B cell (primary cell): ENCODE measurements at regions not wholly inside any gene's neighbourhood (a gene's known extent, or its start where the extent isn't known, plus 50 kb on each side); places are given as distances from the start of the nearest gene placed in this dataset.

Experiments
- ATAC-seq: fragments of 200-7000 bp; cut with Tn5 transposase; one replicate; pipeline ENCODE4 v1.10.0; 2021; ENCODE audit warnings: low read depth, mild to moderate bottlenecking, moderate number of reproducible peaks, moderate library complexity
- CTCF ChIA-PET: fragments of 350-600 bp; sonication (Branson Sonifier 250); formaldehyde crosslinking; loops from one replicate; lab custom pipeline; 2021; ENCODE audit warnings: antibody characterized with exemption, inconsistent platforms; lab: Charles Lee
- POLR2A ChIA-PET: fragments of 350-600 bp; sonication (Branson Sonifier 250); formaldehyde crosslinking; loops from one replicate; lab custom pipeline; 2021; ENCODE audit warnings: antibody characterized with exemption; lab: Charles Lee
- DNase-seq: peaks from one replicate; pipeline ENCODE4 v3.0.0; 2013
- H2AFZ ChIP-seq: 2 replicates; pipeline ENCODE4 v1.6.1; 2012; ENCODE audit warnings: mild to moderate bottlenecking, low read depth, low read length; ENCODE audit not compliant: insufficient read depth, poor library complexity, severe bottlenecking
- H3K27ac ChIP-seq, 2 donors: 1 replicate in 1 of 2; 2 replicates in 1 of 2; pipeline ENCODE4 v1.5.1; 2012 to 2013; ENCODE audit warnings: low read length in 2 of 2, mild to moderate bottlenecking in 2 of 2, moderate library complexity in 1 of 2
- H3K27me3 ChIP-seq, 4 experiments: fragments of 200-600 bp in 1 of 4; sonication (generic) in 1 of 4; replicated peaks in 1 of 4; 1 replicate in 2 of 4; 2 replicates in 2 of 4; pipeline versions ENCODE4 v1.6.1 to v1.7.0; 2013 to 2016; ENCODE audit warnings: low read length in 3 of 4, mild to moderate bottlenecking in 2 of 4, mixed read lengths in 1 of 4, moderate library complexity in 1 of 4; ENCODE audit not compliant: insufficient read depth in 4 of 4, control insufficient read depth in 3 of 4; ENCODE audit errors: control extremely low read depth in 1 of 4
- H3K36me3 ChIP-seq, 2 experiments: replicated peaks in 1 of 2; 1 replicate in 1 of 2; 2 replicates in 1 of 2; pipeline versions ENCODE4 v1.6.1 to v1.7.1; 2013; ENCODE audit warnings: low read length in 1 of 2; ENCODE audit not compliant: insufficient read depth in 2 of 2, control insufficient read depth in 1 of 2; ENCODE audit errors: control extremely low read depth in 1 of 2, extremely low read depth in 1 of 2
- H3K4me1 ChIP-seq, 2 donors: fragments of 200-600 bp in 1 of 2; sonication (generic) in 1 of 2; 1 replicate in 1 of 2; 2 replicates in 1 of 2; pipeline versions ENCODE4 v1.5.1 to v1.6.1; 2013 to 2017; ENCODE audit warnings: low read length in 2 of 2; ENCODE audit not compliant: control insufficient read depth in 2 of 2, insufficient read depth in 2 of 2
- H3K4me2 ChIP-seq: replicated peaks from 2 replicates; pipeline ENCODE3; 2012; ENCODE audit warnings: mild to moderate bottlenecking, low read depth, low read length; ENCODE audit not compliant: poor library complexity, severe bottlenecking
- H3K4me3 ChIP-seq, 5 experiments: fragments of 200-600 bp in 1 of 5; sonication (generic) in 1 of 5; 1 replicate in 3 of 5; 2 replicates in 2 of 5; pipeline versions ENCODE4 v1.5.1 to v1.7.0; 2011 to 2016; ENCODE audit warnings: low read length in 4 of 5, mild to moderate bottlenecking in 4 of 5, low read depth in 2 of 5, control low read depth in 1 of 5, moderate library complexity in 1 of 5; ENCODE audit not compliant: insufficient read depth in 1 of 5; ENCODE audit errors: control extremely low read depth in 1 of 5, extremely low read depth in 1 of 5
- H3K79me2 ChIP-seq: fragments of 200-600 bp; sonication (generic); one replicate; pipeline ENCODE4 v1.6.0; 2016; ENCODE audit warnings: low read length; ENCODE audit not compliant: control insufficient read depth, insufficient read depth
- H3K9ac ChIP-seq: fragments of 200-600 bp; sonication (generic); 2 replicates; pipeline ENCODE4 v1.6.1; 2017; ENCODE audit warnings: mild to moderate bottlenecking, low read length, moderate library complexity
- H3K9me3 ChIP-seq, 3 donors: one replicate each; pipeline versions ENCODE4 v1.6.1 to v1.7.1; 2013; ENCODE audit warnings: low read length in 2 of 3; ENCODE audit not compliant: control insufficient read depth in 2 of 3, insufficient read depth in 1 of 3; ENCODE audit errors: control extremely low read depth in 1 of 3
- H4K20me1 ChIP-seq: 2 replicates; pipeline ENCODE4 v1.6.0; 2012; ENCODE audit warnings: mild to moderate bottlenecking, low read length; ENCODE audit not compliant: insufficient read depth, control insufficient read depth, poor library complexity, severe bottlenecking
- H3K27ac Mint-ChIP-seq: one replicate; pipeline ENCODE4 v1.8.0; 2021; ENCODE audit warnings: mixed read lengths
- H3K27me3 Mint-ChIP-seq: one replicate; pipeline ENCODE4 v1.8.0; 2021; ENCODE audit warnings: mixed read lengths
- H3K4me1 Mint-ChIP-seq: one replicate; pipeline ENCODE4 v1.8.0; 2021; ENCODE audit warnings: mixed read lengths
- H3K4me3 Mint-ChIP-seq: one replicate; pipeline ENCODE4 v1.8.0; 2021; ENCODE audit warnings: mixed read lengths
- H3K9me3 Mint-ChIP-seq: one replicate; pipeline ENCODE4 v1.8.0; 2022; ENCODE audit warnings: mixed read lengths; ENCODE audit not compliant: insufficient read depth
- EZH2 ChIP-seq: IDR thresholded peaks from 2 replicates; pipeline ENCODE4 v1.6.1; 2012; ENCODE audit warnings: borderline replicate concordance, low read depth, mild to moderate bottlenecking, moderate library complexity, low read length; ENCODE audit not compliant: insufficient read depth, poor library complexity, severe bottlenecking
- WGBS: methylation state at CpG from one replicate; pipeline ENCODE4 v1.1.5; 2013; ENCODE audit warnings: missing lambda C conversion rate; ENCODE audit not compliant: insufficient coverage; 5-methylcytosine and 5-hydroxymethylcytosine counted together
- intact Hi-C: fragments of 100-400 bp; cut with micrococcal nuclease; formaldehyde crosslinking; loops from one replicate; pipeline ENCODE4 v1.10.0; 2022
- TF ChIP-seq, protein P1 (sequence below): fragments of 200-600 bp; IDR thresholded peaks from one replicate; pipeline ENCODE4 v1.8.0; 2022; ENCODE audit warnings: antibody characterized with exemption, mild to moderate bottlenecking

DNA sequence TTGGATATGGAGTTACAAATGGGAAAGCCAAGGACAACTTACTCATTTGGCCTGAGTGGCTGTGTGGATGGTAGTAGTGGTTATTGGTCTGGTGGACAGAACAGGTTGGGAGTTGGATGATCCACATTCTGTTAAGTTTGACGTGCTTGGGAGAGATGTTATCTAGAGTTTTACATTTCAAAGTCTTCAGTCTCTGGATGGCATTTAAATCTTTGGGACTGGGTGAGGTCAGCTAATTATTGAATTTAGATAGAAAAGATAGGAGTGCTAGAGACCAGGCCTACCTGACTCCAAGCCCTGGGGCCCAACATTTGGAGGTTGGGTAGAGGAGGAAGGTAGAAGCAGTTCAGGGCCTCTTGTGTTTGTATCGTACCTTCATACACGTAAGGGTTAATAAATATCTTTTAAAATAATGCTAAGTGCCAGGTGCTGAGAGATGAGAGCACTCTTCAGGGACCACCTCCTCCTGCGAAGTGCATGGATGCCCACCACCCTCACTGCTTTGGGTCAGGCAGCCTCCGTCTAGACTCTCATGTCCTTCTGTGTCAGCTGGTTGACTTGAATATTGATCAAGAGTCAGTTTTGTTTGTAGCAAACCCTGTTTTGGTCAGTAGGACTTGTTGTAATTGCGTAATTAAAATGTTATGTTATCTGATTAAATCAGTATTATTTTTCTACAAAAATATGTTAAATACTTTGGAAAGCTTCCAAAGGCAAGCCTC is 460.4 kb upstream of the RGS6 start:
- H3K9me3 Mint-ChIP-seq: peaks cover 5% of the 10 kb centered on the region
- ChIA-PET CTCF (interaction anchor here (1.3 kb wide), 1 partner anchor 1336 kb away, joined by 3 read pairs; no protein-coding TSS in a partner anchor), POLR2A (no interaction called here)
- Histone ChIP-seq H3K9me3 (no peaks in the 10 kb centered on the region), H3K9ac (no peak overlapping the region), H3K4me2 (no peak overlapping the region), H3K4me3 (no peak overlapping the region), H3K79me2 (peaks cover 69% of the 10 kb centered on the region), H2AFZ (no peak overlapping the region), H3K36me3 (no peaks in the 10 kb centered on the region), H4K20me1 (peaks cover 54% of the 10 kb centered on the region), H3K4me1 (no peaks in the 10 kb centered on the region), H3K27me3 (no peaks in the 10 kb centered on the region), H3K27ac (no peak overlapping the region)
- DNase-seq (no peak), ATAC-seq (no peak)
- H3K4me3 Mint-ChIP-seq: no peak overlapping the region
- TF ChIP-seq, protein P1, sequence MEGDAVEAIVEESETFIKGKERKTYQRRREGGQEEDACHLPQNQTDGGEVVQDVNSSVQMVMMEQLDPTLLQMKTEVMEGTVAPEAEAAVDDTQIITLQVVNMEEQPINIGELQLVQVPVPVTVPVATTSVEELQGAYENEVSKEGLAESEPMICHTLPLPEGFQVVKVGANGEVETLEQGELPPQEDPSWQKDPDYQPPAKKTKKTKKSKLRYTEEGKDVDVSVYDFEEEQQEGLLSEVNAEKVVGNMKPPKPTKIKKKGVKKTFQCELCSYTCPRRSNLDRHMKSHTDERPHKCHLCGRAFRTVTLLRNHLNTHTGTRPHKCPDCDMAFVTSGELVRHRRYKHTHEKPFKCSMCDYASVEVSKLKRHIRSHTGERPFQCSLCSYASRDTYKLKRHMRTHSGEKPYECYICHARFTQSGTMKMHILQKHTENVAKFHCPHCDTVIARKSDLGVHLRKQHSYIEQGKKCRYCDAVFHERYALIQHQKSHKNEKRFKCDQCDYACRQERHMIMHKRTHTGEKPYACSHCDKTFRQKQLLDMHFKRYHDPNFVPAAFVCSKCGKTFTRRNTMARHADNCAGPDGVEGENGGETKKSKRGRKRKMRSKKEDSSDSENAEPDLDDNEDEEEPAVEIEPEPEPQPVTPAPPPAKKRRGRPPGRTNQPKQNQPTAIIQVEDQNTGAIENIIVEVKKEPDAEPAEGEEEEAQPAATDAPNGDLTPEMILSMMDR: no peak
- no peak for TF ChIP-seq EZH2
- no peak overlapping the region for H3K27ac Mint-ChIP-seq
- H3K4me1 Mint-ChIP-seq: peaks cover 32% of the 10 kb centered on the region
- no peaks in the 10 kb centered on the region for H3K27me3 Mint-ChIP-seq
- 100% methylated on average over 2 of the region's 6 CpGs for WGBS
- intact Hi-C loops: no loop called here
